Panc1 (cell line): ENCODE measurements at regions not wholly inside any gene's neighbourhood (a gene's known extent, or its start where the extent isn't known, plus 50 kb on each side); places are given as distances from the start of the nearest gene placed in this dataset.

ENCODE experiments used
- ATAC-seq: fragments of 200-7000 bp; cut with Tn5 transposase; 2 replicates; pipeline ENCODE4 v1.9.1; 2020; ENCODE audit warnings: mild to moderate bottlenecking, moderate library complexity
- BruUV-seq: library from RNA; stranded (reverse); fragments of 400-500 nt; replicated peaks from 2 replicates; lab custom pipeline; 2021; lab: Mats Ljungman, UMichigan
- CTCF ChIA-PET: fragments of 300-600 bp; sonication (Branson Sonifier 250); formaldehyde crosslinking; loops from one replicate; lab custom pipeline; 2022; ENCODE audit warnings: antibody characterized with exemption; lab: Charles Lee
- POLR2A ChIA-PET: fragments of 300-600 bp; sonication (Branson Sonifier 250); formaldehyde crosslinking; loops from one replicate; lab custom pipeline; 2022; ENCODE audit warnings: antibody characterized with exemption; lab: Charles Lee
- DNase-seq: peaks from one replicate; pipeline ENCODE4 v3.0.0-alpha.2; 2010; ENCODE audit warnings: low read depth, low spot score
- H3K27ac ChIP-seq: 2 replicates; pipeline ENCODE4 v1.5.1; 2011; ENCODE audit warnings: mild to moderate bottlenecking, low read length, inconsistent platforms
- H3K27me3 ChIP-seq: fragments of 200-500 bp; sonication (Bioruptor generic); 2 replicates; pipeline ENCODE4 v1.6.0; 2014; ENCODE audit warnings: low read length, inconsistent platforms; ENCODE audit not compliant: control insufficient read depth, insufficient read depth
- H3K36me3 ChIP-seq: fragments of 200-500 bp; sonication (Bioruptor generic); 2 replicates; pipeline ENCODE4 v1.5.1; 2014; ENCODE audit warnings: inconsistent platforms, mild to moderate bottlenecking, low read length, moderate library complexity; ENCODE audit not compliant: control insufficient read depth, insufficient read depth
- H3K4me1 ChIP-seq: 2 replicates; pipeline ENCODE4 v1.5.1; 2011; ENCODE audit warnings: inconsistent platforms, mild to moderate bottlenecking, low read length, moderate library complexity; ENCODE audit not compliant: control insufficient read depth, insufficient read depth
- H3K4me3 ChIP-seq, 2 experiments: 2 replicates each; pipeline ENCODE4 v1.5.1; 2011 to 2012; ENCODE audit warnings: low read depth in 2 of 2, low read length in 2 of 2, mild to moderate bottlenecking in 2 of 2, inconsistent platforms in 1 of 2, moderate library complexity in 1 of 2
- H3K9me3 ChIP-seq: fragments of 200-500 bp; sonication (Bioruptor generic); 2 replicates; pipeline ENCODE4 v1.5.1; 2014; ENCODE audit warnings: low read depth, mild to moderate bottlenecking, inconsistent platforms, low read length, moderate library complexity; ENCODE audit not compliant: control insufficient read depth, insufficient read depth
- CTCF ChIP-seq: fragments of 450-650 bp; IDR thresholded peaks from 2 replicates; pipeline ENCODE4 v1.5.1; 2017; ENCODE audit warnings: mild to moderate bottlenecking
- POLR2AphosphoS5 ChIP-seq: IDR thresholded peaks from 2 replicates; pipeline ENCODE4 v1.6.1; 2012; ENCODE audit warnings: mild to moderate bottlenecking, low read depth, low read length, moderate library complexity
- REST ChIP-seq, 2 experiments: IDR thresholded peaks; 2 replicates each; pipeline ENCODE4 v1.6.1; 2011 to 2012; ENCODE audit warnings: low read depth in 2 of 2, control low read depth in 1 of 2, low read length in 1 of 2, mild to moderate bottlenecking in 1 of 2, moderate library complexity in 1 of 2; ENCODE audit not compliant: insufficient read depth in 1 of 2
- SIN3A ChIP-seq: IDR thresholded peaks from 2 replicates; pipeline ENCODE4 v1.6.1; 2012; ENCODE audit warnings: low read depth, mild to moderate bottlenecking, low read length, moderate library complexity, borderline replicate concordance; ENCODE audit not compliant: insufficient read depth
- TCF7L2 ChIP-seq: IDR thresholded peaks from 2 replicates; pipeline ENCODE4 v1.6.1; 2011; ENCODE audit warnings: mild to moderate bottlenecking, low read depth, low read length, inconsistent platforms
- in situ Hi-C: cut with HindIII; loops from 2 replicates; pipeline ENCODE4 v1.10.0; 2016; ENCODE audit warnings: low sequenced_read_pairs, low pct_unique_long_range_greater_than_20kb
- intact Hi-C: fragments of 100-400 bp; cut with micrococcal nuclease; formaldehyde crosslinking; loops from one replicate; pipeline ENCODE4 v1.10.0; 2022; ENCODE audit not compliant: unreplicated experiment

- Histone ChIP-seq H3K4me1 (peaks cover 53% of the 10 kb centered on the region), H3K27me3 (no peaks in the 10 kb centered on the region), H3K4me3 (no peak overlapping the region), H3K27ac (peak overlapping the region; percentile 100), H3K36me3 (no peaks in the 10 kb centered on the region), H3K9me3 (peaks cover 31% of the 10 kb centered on the region; the same call in 1 of the 2 replicates)
- in situ Hi-C loops: no loop called here
- TF ChIP-seq REST (IDR thresholded peaks at IDR 0.05; ENCODE audit: insufficient read depth in 1 of 2, low read depth in 2 of 2, low read length in 1 of 2): no peak
- no peak for DNase-seq
- no peak for ATAC-seq
- ChIA-PET CTCF (no interaction called here), POLR2A (no interaction called here)
- no TSS peak for BruUV-seq
- intact Hi-C loops: loop anchor here (5.0 kb wide), 3 partner anchors 32 to 258 kb away; no protein-coding TSS in a partner anchor
Measured at GRCh38 chr15:66939451-66940023, 125.9 kb upstream of the SMAD3 start.

GRCh38 chr15:66940368-66940767 is 125.0 kb upstream of the SMAD3 start:
- in situ Hi-C loops (no loop called here), intact Hi-C loops (loop anchor here (5.0 kb wide), 3 partner anchors 33 to 257 kb away; no protein-coding TSS in a partner anchor)
- ChIA-PET POLR2A (interaction anchor here (0.6 kb wide), 1 partner anchor 13 kb away, joined by 3 read pairs; no protein-coding TSS in a partner anchor), CTCF (interaction anchor here (0.9 kb wide), 1 partner anchor 8 kb away, joined by 4 read pairs; no protein-coding TSS in a partner anchor)
- ATAC-seq (0 out of 2 replicates have a peak, but pooled peaks have one; percentile 4), DNase-seq (no peak)
- no peak for TF ChIP-seq POLR2AphosphoS5
- no peak for TF ChIP-seq TCF7L2
- TF ChIP-seq SIN3A: no peak
- no peak for TF ChIP-seq CTCF
- TF ChIP-seq REST (IDR thresholded peaks at IDR 0.05; ENCODE audit: insufficient read depth in 1 of 2, low read depth in 2 of 2, low read length in 1 of 2): no peak
- Histone ChIP-seq H3K27me3 (no peaks in the 10 kb centered on the region), H3K4me1 (peaks cover 57% of the 10 kb centered on the region), H3K9me3 (peaks cover 24% of the 10 kb centered on the region; the same call in 1 of the 2 replicates), H3K4me3 (no peak overlapping the region), H3K27ac (peak overlapping the region; percentile 100), H3K36me3 (no peaks in the 10 kb centered on the region)
- BruUV-seq: no TSS peak
